Uterus (tissue), 3 donors: ENCODE measurements at regions not wholly inside any gene's neighbourhood (a gene's known extent, or its start where the extent isn't known, plus 50 kb on each side); places are given as distances from the start of the nearest gene placed in this dataset.

Experiments
- DNase-seq, 2 donors: peaks; one replicate each; pipeline ENCODE4 v3.0.0-alpha.2; 2019 to 2020
- H3K27ac ChIP-seq, 2 donors: fragments of 200-600 bp; sonication (generic); 1 replicate in 1 of 2; 2 replicates in 1 of 2; pipeline ENCODE4 v1.5.1; 2016 to 2018
- H3K27me3 ChIP-seq, 2 donors: fragments of 200-600 bp; sonication (generic); one replicate each; pipeline ENCODE4 v1.5.1; 2018 to 2019; ENCODE audit warnings: control low read depth in 1 of 2
- H3K36me3 ChIP-seq, 2 donors: fragments of 200-600 bp; sonication (generic); one replicate each; pipeline ENCODE4 v1.5.1; 2019; ENCODE audit warnings: control low read depth in 1 of 2
- H3K4me1 ChIP-seq, 2 donors: fragments of 200-600 bp; sonication (generic); one replicate each; pipeline ENCODE4 v1.5.1; 2018 to 2019; ENCODE audit warnings: control low read depth in 1 of 2
- H3K4me3 ChIP-seq, 2 donors: fragments of 200-600 bp; sonication (generic); 1 replicate in 1 of 2; 2 replicates in 1 of 2; pipeline ENCODE4 v1.5.1; 2018 to 2019; ENCODE audit warnings: mild to moderate bottlenecking in 1 of 2
- H3K9me3 ChIP-seq, 2 donors: fragments of 200-600 bp; sonication (generic); one replicate each; pipeline ENCODE4 v1.5.1; 2019; ENCODE audit warnings: control low read depth in 1 of 2
- POLR2A ChIP-seq, 2 donors: fragments of 450-650 bp; IDR thresholded peaks; one replicate each; pipeline ENCODE4 v1.6.1; 2016; ENCODE audit warnings: antibody characterized with exemption in 2 of 2, mild to moderate bottlenecking in 1 of 2, moderate library complexity in 1 of 2
- intact Hi-C: fragments of 100-400 bp; cut with DNase I; formaldehyde crosslinking; loops from one replicate; pipeline ENCODE4 v1.15.1; 2023; ENCODE audit warnings: low total_unique reads
- TF ChIP-seq, protein P1 (sequence below), 4 experiments: fragments of 200-600 bp in 2 of 4; fragments of 450-650 bp in 2 of 4; sonication (generic) in 2 of 4; IDR thresholded peaks; one replicate each; pipeline ENCODE4 v1.5.1; 2016 to 2019; ENCODE audit warnings: antibody characterized with exemption in 4 of 4, mild to moderate bottlenecking in 2 of 4, moderate library complexity in 1 of 4
- donor health status: DM: yes; HTN: yes; CAD: no.

DNA sequence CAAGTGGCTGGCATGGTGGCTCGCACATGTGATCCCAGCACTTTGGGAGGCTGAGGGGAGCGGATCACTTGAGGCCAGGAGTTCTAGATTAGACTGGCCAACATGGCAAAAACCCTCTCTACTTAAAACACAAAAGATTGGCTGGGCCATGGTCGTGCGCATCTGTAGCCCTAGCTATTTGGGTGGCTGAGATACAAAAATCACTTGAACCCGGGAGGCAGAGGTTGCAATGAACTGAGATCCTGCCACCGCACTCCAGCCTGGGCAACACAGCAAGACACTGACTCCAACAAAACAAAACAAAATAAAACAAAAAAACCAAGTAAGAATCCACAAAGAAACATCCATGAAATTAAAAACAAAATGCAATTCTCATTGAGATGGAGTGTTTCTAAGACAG, 630.6 kb downstream of the UQCRFS1 start:
- no peak overlapping the region for H3K27ac ChIP-seq
- H3K4me3 ChIP-seq: no peak overlapping the region
- H3K36me3 ChIP-seq: no peaks in the 10 kb centered on the region
- H3K9me3 ChIP-seq: no peaks in the 10 kb centered on the region
- no peak for TF ChIP-seq POLR2A (IDR thresholded peaks at IDR 0.05)
- TF ChIP-seq, protein P1, sequence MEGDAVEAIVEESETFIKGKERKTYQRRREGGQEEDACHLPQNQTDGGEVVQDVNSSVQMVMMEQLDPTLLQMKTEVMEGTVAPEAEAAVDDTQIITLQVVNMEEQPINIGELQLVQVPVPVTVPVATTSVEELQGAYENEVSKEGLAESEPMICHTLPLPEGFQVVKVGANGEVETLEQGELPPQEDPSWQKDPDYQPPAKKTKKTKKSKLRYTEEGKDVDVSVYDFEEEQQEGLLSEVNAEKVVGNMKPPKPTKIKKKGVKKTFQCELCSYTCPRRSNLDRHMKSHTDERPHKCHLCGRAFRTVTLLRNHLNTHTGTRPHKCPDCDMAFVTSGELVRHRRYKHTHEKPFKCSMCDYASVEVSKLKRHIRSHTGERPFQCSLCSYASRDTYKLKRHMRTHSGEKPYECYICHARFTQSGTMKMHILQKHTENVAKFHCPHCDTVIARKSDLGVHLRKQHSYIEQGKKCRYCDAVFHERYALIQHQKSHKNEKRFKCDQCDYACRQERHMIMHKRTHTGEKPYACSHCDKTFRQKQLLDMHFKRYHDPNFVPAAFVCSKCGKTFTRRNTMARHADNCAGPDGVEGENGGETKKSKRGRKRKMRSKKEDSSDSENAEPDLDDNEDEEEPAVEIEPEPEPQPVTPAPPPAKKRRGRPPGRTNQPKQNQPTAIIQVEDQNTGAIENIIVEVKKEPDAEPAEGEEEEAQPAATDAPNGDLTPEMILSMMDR (IDR thresholded peaks at IDR 0.05): no peak
- intact Hi-C loops: no loop called here
- H3K27me3 ChIP-seq: no peaks in the 10 kb centered on the region
- DNase-seq: no peak
- no peaks in the 10 kb centered on the region for H3K4me1 ChIP-seq

DNA sequence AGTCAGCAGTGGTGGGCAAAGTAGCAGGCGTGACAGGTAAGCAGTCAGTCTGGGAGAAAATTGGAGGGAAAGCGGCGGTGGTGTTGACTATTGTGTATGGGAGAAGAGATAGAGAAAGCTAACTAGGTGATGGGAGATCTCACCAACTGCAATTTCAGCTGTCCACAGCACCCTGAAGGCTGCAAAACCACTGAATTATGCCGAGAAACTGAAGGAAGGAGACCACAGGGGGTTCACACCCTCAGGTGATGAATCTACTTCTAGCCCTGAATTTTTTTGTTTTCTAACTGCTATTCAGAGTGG, 631.5 kb downstream of the UQCRFS1 start:
- Histone ChIP-seq H3K27ac (no peak overlapping the region), H3K4me3 (no peak overlapping the region), H3K36me3 (no peaks in the 10 kb centered on the region), H3K4me1 (no peaks in the 10 kb centered on the region), H3K27me3 (no peaks in the 10 kb centered on the region), H3K9me3 (no peaks in the 10 kb centered on the region)
- DNase-seq: no peak
- no peak for TF ChIP-seq POLR2A (IDR thresholded peaks at IDR 0.05)
- TF ChIP-seq, protein P1 (IDR thresholded peaks at IDR 0.05): no peak
- intact Hi-C loops: no loop called here

- Histone ChIP-seq H3K4me1 (no peaks in the 10 kb centered on the region), H3K4me3 (no peak overlapping the region), H3K27ac (no peak overlapping the region), H3K36me3 (no peaks in the 10 kb centered on the region), H3K9me3 (no peaks in the 10 kb centered on the region), H3K27me3 (no peaks in the 10 kb centered on the region)
- DNase-seq: no peak
- intact Hi-C loops: no loop called here
- no peak for TF ChIP-seq POLR2A (IDR thresholded peaks at IDR 0.05)
- TF ChIP-seq, protein P1 (IDR thresholded peaks at IDR 0.05): no peak
These were observed 634.0 kb downstream of the UQCRFS1 start for GRCh38 chr19:28578786-28579505.

DNA sequence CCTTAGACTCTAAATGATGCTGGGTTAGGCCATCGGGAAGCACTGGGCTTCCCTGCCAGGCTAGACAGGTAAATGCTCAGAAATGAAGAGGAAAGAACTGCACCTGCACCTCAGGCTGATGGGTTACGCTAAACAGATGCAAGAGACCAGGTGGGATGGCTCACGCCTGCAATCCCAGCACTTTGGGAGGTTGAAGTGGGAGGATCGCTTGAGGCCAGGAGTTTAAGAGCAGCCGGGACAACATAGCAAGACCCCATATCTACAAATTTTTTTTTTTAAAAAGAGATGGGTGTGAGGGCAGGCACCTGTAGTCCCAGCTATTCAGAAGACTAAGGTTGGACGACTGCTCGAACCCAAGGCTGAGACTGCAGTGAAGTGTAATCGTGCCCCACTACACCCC, 634.7 kb downstream of the UQCRFS1 start:
- DNase-seq: no peak
- Histone ChIP-seq H3K4me1 (no peaks in the 10 kb centered on the region), H3K27ac (no peak overlapping the region), H3K4me3 (no peak overlapping the region), H3K27me3 (no peaks in the 10 kb centered on the region), H3K9me3 (no peaks in the 10 kb centered on the region), H3K36me3 (no peaks in the 10 kb centered on the region)
- no peak for TF ChIP-seq POLR2A (IDR thresholded peaks at IDR 0.05)
- TF ChIP-seq, protein P1 (IDR thresholded peaks at IDR 0.05): no peak
- intact Hi-C loops: no loop called here

- TF ChIP-seq, protein P1 (IDR thresholded peaks at IDR 0.05): no peak
- TF ChIP-seq POLR2A (IDR thresholded peaks at IDR 0.05): no peak
- no peaks in the 10 kb centered on the region for H3K9me3 ChIP-seq
- intact Hi-C loops: no loop called here
- H3K27ac ChIP-seq: no peak overlapping the region
- H3K36me3 ChIP-seq: no peaks in the 10 kb centered on the region
- no peak overlapping the region for H3K4me3 ChIP-seq
- no peaks in the 10 kb centered on the region for H3K4me1 ChIP-seq
- DNase-seq: no peak
- H3K27me3 ChIP-seq: no peaks in the 10 kb centered on the region
These were observed 635.3 kb downstream of the UQCRFS1 start for GRCh38 chr19:28577666-28578065.
